ENCODE measurements at regions not wholly inside any gene's neighbourhood (a gene's known extent, or its start where the extent isn't known, plus 50 kb on each side); places are given as distances from the start of the nearest gene placed in this dataset.

DNA sequence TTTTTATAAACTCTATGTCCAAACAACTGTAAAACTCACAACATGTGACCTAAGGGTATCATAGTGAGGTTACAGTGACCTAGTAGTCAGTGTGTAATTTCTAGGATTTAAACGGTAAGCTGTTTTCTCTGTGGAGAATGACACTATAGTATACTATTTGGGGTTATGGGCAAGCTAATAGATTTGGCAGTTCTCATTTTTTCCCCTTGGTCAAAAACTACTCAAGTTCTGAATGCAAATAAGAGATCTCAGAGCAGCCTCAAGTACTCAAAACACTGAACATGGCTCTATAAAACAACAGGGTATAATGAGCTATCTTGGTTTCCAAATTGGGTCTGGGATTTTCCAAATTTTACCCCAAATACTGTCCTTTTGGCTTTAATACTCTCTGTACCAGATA lies 88.5 kb upstream of the HMCN1 start:
- DNase-seq (ENCODE audit: low read depth) = no peak

- DNase-seq (ENCODE audit: low read depth) = no peak
Measured at GRCh38 chr1:185645162-185645640, 89.0 kb upstream of the HMCN1 start.

- DNase-seq (ENCODE audit: low read depth) = no peak
Measured at GRCh38 chr1:185644531-185644930, 89.7 kb upstream of the HMCN1 start.

DNA sequence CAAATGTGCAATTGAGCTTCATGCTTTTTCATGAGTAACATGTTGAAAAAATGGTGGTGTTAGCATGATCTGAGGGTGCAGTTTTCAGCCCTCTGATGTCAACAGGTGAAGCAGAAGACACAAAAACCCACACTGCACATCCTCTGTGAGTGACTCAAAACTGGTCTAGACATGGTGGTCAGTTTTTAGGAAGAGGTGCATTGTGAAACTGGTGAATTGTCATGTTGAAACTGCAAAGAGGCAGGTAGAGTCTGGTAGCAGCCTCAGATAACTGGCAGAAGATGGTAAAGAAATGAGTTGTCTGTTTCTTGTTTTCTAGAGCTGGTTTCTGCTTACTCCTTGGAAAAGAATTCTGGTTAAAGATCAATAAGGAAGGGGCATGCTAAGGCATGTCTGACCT lies 97.3 kb upstream of the HMCN1 start:
- no peak for DNase-seq (ENCODE audit: low read depth)

- no peak for DNase-seq (ENCODE audit: low read depth)
Measured at GRCh38 chr1:185634704-185635103, 99.5 kb upstream of the HMCN1 start.

GRCh38 chr1:185632659-185633423 lies 101.3 kb upstream of the HMCN1 start:
- no peak for DNase-seq (ENCODE audit: low read depth)

- DNase-seq (ENCODE audit: low read depth) = no peak
Measured at GRCh38 chr1:185631843-185632242, 102.3 kb upstream of the HMCN1 start.

GRCh38 chr1:185627761-185628501 lies 106.3 kb upstream of the HMCN1 start:
- DNase-seq (ENCODE audit: low read depth) = no peak

DNA sequence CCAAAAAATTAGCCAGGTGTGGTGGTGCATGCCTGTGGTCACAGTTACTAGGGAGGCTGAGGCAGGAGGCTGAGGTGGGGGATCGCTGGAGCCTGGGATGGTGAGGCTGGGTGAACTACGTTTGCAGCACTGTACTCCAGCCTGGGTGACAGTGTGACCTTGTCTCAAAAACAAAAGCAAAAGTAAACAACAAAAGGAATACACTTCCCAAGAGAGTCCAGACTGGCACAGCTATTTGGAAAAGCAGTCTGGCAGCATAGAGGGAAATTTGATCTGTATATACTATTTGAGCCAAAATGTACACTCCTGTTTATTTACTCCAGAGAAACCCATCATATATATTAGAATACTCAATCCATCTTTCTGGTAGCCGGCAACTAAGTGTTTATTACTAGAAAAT lies 107.0 kb upstream of the HMCN1 start:
- DNase-seq (ENCODE audit: low read depth) = no peak

DNA sequence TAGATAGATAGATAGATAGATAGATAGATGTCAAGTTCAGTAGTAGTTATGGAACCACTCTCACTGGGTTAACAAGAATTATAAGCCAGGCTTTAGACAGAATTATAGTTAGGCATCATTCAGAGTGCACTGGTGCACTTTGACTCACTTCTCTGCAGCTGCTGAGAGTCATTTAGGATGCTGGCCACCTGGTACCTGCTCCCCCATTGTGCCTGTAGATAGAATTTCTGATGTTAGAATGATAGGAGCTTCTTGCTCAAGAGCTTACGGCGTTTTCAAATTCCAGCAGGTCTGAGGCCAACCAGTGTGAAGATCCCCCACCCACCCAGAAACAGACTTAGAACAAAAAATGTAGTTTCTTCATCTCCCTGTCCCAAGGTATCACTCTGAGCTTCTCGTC lies 107.8 kb upstream of the HMCN1 start:
- no peak for DNase-seq (ENCODE audit: low read depth)

GRCh38 chr1:185610954-185611353 lies 123.2 kb upstream of the HMCN1 start:
- DNase-seq (ENCODE audit: low read depth) = no peak

GRCh38 chr1:185608177-185608576 lies 126.0 kb upstream of the HMCN1 start:
- DNase-seq (ENCODE audit: low read depth) = no peak

DNA sequence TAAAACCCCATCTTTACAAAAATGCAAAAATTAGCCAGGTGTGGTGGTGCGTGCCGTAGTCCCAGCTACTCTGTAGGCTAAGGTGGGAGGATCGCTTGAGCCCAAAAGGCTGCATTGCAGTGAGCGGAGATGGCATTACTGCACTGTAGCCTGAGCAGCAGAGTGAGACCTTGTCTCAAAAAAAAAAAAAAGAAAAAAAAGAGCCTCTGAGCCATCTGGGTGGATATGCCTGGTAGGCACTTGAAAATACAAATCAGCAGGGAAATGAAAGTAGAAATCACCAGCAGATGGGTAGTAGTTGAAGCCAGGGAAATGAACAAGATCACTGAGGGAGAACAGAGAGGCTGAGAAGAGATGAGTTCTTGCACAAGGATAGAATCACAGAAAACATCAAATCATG lies 131.0 kb upstream of the HMCN1 start:
- no peak for DNase-seq (ENCODE audit: low read depth)

DNA sequence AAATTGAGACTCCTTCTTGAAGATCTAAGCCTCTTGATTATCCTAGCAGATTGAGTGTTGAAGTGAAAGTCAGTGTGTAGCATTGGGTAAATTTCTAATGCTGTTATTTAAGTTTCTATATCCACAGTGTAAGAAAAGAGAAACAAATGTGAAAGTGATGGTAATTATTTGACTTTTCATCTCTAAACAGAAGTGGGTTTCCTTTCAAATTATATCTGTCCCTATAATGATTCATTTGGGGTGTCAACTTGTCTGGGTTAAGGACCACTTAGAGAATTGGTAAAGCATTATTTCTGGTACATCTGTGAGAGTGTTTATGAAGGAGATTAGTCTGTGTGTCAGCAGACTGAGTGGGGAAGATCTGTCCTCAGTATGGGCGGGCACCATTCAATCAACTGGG lies 133.0 kb upstream of the HMCN1 start:
- no peak for DNase-seq (ENCODE audit: low read depth)

GRCh38 chr1:185600641-185601040 lies 133.6 kb upstream of the HMCN1 start:
- DNase-seq (ENCODE audit: low read depth) = no peak

DNA sequence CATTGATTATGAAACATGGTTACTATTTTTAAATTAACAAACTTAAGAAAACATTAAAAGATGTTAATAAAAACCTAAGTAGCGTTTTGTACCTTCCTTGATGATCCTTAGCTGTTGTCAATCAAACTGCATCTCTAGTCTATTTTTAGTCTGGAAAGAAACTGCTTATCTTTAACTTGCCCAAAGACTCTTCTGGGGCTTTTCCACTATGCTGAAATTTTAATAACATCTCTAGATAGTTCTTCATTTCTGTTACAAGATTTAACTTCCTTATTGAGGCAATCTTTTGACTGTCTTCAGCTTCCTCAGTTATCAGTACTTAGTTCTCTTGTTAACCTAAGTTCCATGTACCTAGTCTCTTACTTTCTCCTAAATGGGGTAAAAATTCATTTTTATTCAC lies 135.9 kb upstream of the HMCN1 start:
- DNase-seq (ENCODE audit: low read depth) = no peak

GRCh38 chr1:185595835-185596667 lies 138.1 kb upstream of the HMCN1 start:
- DNase-seq (ENCODE audit: low read depth) = peak; percentile 22

GRCh38 chr1:185594786-185595410 lies 139.3 kb upstream of the HMCN1 start:
- no peak for DNase-seq (ENCODE audit: low read depth)

DNA sequence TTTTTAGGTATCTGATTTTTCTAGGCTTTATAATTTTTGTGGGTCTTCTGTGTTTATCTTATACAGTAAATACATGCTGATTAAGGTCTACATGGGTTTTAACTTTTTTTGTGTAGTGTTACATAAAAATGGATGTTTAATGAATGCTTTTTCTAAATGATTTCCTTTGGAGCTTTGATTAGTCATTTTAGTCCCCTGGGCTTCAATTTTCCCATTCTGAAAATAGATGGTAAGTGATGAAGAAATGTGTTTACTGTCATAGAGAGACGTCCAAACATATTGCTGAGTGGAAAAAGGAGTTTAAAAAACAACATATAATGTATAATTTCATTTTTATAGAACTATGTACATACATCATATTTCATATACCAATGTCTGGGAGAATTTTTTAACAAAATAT lies 140.9 kb upstream of the HMCN1 start:
- no peak for DNase-seq (ENCODE audit: low read depth)

- DNase-seq (ENCODE audit: low read depth) = no peak
Measured at GRCh38 chr1:185585770-185586169, 148.4 kb upstream of the HMCN1 start.

DNA sequence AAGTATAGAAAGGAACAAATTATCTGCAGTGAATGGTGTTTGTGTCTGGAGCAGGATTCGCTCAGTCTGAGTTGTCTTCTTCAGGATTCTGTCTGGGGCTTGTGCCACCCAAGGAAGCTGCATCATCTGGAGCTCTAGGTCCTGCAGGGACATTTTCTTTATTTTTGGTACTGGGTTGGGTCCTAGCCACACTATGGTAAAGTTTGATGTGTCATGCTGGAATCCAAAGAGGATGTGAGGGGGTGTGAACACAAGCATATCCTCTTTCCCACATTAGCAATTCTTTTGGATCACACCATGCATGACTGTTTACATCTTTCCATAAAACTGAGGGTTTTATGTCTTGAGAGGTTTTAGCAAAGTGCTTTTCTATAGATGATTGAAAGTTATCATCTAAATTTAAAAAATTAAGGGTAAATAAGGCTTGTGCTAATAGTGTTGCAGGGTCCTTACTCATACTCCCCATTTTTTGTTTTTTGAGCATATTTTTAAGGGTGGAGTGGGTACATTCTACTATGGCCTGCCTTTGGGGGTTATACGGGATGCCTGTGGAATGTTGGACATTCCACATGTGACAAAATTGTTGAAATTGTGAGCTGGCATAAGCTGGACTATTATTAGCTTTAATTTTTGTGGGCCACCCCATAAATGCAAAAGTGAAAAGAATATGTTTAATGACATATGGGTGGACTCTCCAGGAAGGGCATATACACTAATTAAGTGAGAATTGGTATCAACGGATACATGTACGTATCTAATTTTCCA lies 152.0 kb upstream of the HMCN1 start:
- DNase-seq (ENCODE audit: low read depth) = no peak
